Tongue (tissue), 1 donor: ENCODE measurements at regions not wholly inside any gene's neighbourhood (a gene's known extent, or its start where the extent isn't known, plus 50 kb on each side); places are given as distances from the start of the nearest gene placed in this dataset.
"Not testable (repeated sequence)": the region's sequence is repeated elsewhere in the genome, so short reads cannot be mapped to it uniquely, and the experiment has no call there.

ENCODE experiments used
- DNase-seq: peaks from one replicate; pipeline ENCODE4 v3.0.0-alpha.2; 2015

DNA sequence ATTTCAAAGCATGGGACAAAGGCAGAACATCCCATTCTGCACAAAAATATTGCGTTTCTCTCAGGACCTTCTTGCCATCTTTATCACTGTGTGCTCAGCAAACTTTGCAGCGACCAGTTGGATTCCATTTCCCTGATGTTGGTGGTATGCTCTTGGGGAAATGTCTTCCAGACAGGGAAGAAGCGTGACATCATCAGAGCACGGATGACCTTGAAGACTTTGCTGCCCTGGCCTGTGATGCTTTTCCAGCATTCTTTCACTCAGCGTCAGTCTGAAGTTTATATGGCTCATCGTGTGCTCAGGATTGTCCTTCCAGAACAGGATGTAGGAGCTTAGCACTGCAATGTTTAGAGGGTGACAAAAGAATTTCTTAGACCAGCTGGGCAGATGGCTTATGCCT is 131.4 kb upstream of the F3 start:
- no peak for DNase-seq

DNA sequence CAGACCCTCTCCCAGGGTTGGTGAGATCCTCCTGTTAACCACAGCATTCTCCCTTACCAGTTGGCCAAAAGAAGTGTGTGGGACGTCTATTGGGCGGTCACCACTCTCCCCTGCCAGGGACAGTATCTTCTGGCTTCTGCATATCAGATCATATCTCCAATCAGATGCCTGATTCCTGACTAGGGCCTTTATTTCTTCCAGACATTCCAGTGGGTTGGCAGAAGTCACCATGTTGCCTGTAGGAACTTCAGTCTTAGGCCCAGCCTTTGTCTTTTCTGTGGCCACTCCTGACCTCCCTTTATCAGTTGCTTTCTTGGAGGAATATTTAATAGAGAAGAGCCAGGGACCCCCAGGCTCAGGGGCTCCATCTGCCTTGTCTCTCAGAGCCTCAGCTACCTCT is 130.4 kb upstream of the F3 start:
- DNase-seq, result no peak

DNA sequence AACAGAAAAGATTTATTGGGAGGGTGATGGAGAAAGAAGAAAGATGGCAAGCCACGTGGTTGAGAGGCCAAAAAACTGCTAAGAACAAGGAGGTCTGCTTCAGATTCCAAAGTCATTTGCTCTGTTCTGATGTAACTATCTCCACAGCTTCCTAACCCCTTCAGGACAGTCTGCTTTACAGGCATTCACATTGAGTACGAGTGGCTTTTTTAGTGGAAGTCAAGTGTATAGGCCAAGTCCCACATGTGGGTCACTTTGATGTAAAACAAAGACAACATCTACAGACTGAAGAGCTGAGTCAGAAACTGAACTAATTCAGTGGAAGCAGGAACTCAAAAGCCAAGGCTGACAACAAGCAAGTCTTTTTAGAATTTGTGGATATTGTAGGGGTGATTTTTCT is 128.7 kb upstream of the F3 start:
- DNase-seq, result no peak

- no peak for DNase-seq
These were observed 127.6 kb upstream of the F3 start for GRCh38 chr1:94669198-94669597.

DNA sequence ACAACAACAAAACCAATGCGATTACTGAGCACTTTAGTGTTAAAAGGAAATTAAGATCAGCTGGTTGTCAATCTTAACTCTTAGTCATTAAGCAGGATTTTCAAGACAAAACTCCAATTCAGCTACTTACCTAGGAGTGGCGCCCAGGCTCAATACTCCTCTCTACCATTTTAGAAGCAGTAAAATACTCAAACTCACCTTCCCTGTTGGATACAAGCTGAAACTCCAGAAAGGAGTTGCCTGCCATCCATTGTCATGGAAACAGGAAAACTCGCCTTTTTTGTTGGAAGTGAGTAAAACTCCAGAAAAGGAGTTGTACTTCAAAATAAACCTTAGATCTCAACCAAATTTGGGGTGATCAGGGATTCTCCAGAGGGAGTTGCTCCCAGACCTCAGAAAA is 127.0 kb upstream of the F3 start:
- no peak for DNase-seq

GRCh38 chr1:94667818-94668217 is 126.3 kb upstream of the F3 start:
- DNase-seq, result no peak

- DNase-seq, result no peak
These were observed 125.2 kb upstream of the F3 start for GRCh38 chr1:94666797-94667196.

GRCh38 chr1:94661431-94661932 is 119.9 kb upstream of the F3 start:
- no peak for DNase-seq

GRCh38 chr1:94660994-94661393 is 119.4 kb upstream of the F3 start:
- DNase-seq, result no peak

DNA sequence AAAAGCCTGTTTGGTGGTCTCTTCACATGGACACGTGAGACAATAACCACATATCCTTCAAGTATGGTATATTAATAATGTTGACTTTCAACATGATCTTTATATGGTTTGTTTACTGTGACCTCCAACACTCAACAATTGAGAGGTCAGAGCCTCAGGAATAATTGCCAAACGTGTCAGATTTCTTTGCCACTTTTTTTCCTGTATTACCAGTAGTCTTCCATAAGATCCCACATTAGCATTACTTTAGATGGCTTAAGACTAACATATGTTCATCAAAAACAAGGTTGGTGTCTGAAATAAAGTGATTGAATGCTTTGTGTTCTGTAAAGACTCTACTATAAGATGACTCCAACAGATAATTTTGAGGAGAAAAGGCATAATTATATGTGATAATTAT is 118.7 kb upstream of the F3 start:
- DNase-seq, result no peak

DNA sequence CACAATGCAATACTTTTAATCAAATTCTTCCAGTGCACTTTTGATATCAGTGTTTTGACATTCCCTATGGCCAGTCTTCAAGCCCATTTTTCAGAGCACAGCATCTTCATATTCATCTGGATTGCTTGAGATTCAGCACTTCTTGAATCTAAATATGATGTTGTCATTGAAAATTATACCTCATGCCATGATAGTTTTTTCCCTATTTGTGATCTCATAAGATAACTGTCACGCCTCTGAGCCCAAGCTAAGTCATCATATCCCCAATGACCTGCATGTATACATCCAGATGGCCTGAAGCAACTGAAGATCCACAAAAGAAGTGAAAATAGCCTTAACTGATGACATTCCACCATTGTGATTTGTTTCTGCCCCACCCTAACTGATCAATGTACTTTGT is 117.6 kb upstream of the F3 start:
- DNase-seq, result not testable (repeated sequence)

GRCh38 chr1:94658221-94658620 is 116.7 kb upstream of the F3 start:
- DNase-seq, result no peak

DNA sequence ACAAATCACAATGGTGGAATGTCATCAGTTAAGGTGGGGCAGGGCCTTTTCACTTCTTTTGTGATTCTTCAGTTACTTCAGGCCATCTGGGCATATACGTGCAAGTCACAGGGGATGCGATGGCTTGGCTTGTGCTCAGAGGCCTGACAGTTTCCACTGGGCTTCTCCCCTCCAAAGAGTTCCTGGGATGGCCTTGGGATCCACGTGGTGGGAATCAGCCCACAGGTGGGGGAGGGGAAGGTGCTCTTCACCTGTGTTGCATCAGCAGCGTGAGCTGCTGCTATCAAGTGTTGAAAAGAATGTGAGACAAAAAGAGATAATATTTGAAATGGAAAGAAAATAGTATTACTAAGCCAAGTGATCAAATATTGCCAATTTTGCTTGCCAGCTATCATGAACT is 116.2 kb upstream of the F3 start:
- not testable (repeated sequence) for DNase-seq

- no peak for DNase-seq
These were observed 115.4 kb upstream of the F3 start for GRCh38 chr1:94656967-94657366.

DNA sequence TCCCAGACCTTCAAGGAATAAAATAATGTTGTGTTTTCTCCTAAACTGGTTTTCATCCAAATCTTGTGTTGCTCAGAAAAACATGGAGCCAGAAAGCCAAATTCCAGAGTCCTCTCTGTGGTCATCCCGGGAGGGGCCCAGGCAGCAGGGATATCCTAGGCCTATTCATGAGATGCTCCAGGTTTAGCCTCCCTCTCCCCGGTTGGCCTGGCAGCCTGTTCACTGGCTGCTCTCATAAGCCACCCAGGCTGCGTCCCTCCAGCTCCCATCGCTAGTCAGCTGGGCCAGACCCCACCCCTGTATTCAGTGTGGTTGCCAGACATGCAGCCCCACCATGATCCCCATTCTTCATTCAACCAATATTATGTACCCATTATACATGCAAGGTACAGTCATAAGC is 113.4 kb upstream of the F3 start:
- no peak for DNase-seq

GRCh38 chr1:94654459-94654858 is 112.9 kb upstream of the F3 start:
- DNase-seq, result no peak

DNA sequence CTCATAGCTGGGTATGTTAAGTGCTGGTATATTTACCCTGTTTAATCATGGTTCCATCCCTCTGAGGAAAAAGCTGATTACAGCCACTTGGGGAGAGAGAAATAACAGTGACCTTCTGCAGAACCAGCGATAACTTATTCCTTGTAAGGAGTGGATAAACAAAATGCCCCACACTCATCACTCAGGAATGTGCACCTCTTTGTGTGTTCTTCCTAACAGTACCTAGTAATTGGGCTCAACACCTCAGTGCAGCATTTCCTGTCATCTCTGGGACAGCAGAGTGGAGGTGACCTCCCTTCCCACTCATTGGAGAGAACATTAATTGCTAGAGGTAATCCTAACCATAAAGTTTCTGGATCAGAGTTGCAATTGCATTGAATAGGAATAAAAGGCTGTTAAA is 112.5 kb upstream of the F3 start:
- DNase-seq, result no peak

DNA sequence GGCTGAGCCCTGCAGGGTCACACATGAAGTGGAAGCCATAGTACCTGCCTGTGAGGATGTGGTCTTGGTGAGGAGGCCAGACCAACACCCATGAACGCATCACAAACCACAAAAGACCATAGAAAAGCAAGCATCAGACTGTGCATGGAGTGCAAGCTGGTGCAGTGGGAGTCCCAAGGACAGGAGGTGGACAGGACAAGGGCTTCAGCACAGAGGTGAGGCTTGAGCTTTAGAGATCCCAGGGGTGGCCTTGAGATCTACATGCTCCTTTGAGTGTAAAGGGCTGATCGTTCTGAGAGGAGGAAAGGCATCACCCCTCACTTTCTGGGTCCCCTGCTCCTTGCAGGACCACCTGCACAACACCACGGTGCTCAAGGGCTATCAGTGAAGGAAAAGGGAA is 111.9 kb upstream of the F3 start:
- DNase-seq, result no peak

- no peak for DNase-seq
These were observed 109.5 kb upstream of the F3 start for GRCh38 chr1:94651076-94651475.

- DNase-seq, result no peak
These were observed 108.7 kb upstream of the F3 start for GRCh38 chr1:94650301-94650700.

- peak; percentile 51 for DNase-seq
These were observed 106.9 kb upstream of the F3 start for GRCh38 chr1:94648225-94649007.

- no peak for DNase-seq
These were observed 105.4 kb upstream of the F3 start for GRCh38 chr1:94646786-94647555.

DNA sequence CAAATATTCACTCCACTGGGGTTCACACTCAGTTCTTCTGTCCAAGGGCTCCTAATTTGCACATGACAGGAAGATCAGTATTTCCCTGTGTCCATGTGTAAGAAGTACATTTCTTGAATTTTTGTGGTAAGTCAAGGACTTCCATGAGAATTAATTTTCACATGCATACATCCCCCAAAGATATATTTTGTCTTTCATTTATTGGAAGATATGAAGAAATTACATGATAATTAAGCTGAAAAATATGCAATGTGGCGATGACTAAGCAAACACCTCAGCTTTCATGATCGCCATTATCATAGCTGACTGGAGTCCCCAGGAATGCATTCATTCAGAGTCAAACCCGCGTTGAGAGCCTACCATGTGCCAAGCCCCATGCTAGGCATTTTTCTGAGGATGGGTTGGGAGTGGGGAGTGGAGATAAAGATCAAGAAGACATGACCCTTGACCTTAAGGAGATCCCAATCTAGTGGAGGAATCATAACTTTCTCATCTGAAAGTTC is 104.6 kb upstream of the F3 start:
- no peak for DNase-seq

DNA sequence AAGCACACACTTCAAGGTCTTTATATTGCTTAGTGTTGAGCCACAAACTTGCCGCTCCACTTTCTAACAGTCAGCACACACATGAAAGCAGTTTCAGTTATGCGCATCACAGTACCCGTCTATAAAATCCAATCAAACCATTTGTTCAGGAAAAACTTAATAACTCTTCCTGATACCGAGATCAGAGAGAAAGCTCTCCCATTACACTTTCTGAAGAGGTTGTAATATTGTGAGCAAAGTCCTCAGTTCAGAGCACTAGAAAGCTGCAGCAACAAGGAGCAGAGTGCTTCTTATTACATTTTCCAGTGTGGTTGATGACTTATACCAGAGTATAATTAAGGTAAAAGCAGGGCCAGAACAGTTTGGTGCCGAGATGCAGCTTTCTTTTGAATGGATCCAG is 102.8 kb upstream of the F3 start:
- DNase-seq, result no peak
